ENCODE measurements at regions not wholly inside any gene's neighbourhood (a gene's known extent, or its start where the extent isn't known, plus 50 kb on each side); places are given as distances from the start of the nearest gene placed in this dataset.

GRCh38 chr15:70504988-70505387, 258.4 kb downstream of the UACA start:
- Histone ChIP-seq H3K27ac (ENCODE audit: low read depth, low read length) (no peak overlapping the region), H3K4me3 (ENCODE audit: low read depth, low read length) (no peak overlapping the region), H3K9me3 (ENCODE audit: control insufficient read depth, insufficient read depth, low read depth, low read length) (peaks cover 6% of the 10 kb centered on the region), H3K4me1 (ENCODE audit: control insufficient read depth, insufficient read depth, low read length) (peaks cover 49% of the 10 kb centered on the region), H3K36me3 (ENCODE audit: control insufficient read depth, insufficient read depth, low read length) (no peaks in the 10 kb centered on the region), H3K9ac (ENCODE audit: low read length) (no peak overlapping the region), H3K27me3 (ENCODE audit: control insufficient read depth, insufficient read depth, low read length) (no peaks in the 10 kb centered on the region)

DNA sequence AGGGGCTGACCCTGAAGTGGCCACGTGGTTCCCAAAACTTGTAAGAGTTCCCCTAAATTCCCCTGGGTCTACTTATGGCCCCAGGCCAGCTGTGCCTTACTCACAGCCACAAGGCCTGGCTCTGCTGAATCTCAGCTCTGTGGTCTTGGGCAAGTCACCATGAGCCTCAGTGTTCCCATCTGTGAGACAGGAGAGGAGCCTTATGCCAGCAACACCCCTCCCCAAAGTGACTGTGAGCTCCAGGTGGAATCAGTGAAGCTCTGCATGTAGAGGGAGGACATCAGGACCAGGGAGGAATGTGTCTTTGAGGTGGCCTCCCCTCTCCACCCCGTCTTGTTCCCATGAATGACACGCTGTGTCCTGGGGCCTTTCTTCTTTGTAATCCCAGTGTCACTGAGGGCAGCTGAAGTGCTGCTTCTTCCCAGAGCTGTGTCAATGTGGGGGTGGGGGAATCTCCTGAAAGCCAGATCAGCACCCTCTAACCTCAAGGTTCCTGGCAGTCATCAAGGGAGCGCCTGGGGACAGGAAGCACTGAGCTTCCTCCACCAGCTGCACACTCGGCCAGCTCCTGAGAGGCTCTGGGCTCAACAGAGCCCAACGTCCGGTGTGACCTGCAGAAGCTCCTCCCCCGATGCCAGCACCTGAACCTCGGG, 258.9 kb downstream of the UACA start:
- peaks cover 49% of the 10 kb centered on the region for H3K4me1 ChIP-seq (ENCODE audit: control insufficient read depth, insufficient read depth, low read length)
- H3K27ac ChIP-seq (ENCODE audit: low read depth, low read length), result no peak overlapping the region
- no peak overlapping the region for H3K9ac ChIP-seq (ENCODE audit: low read length)
- H3K9me3 ChIP-seq (ENCODE audit: control insufficient read depth, insufficient read depth, low read depth, low read length), result 0 out of 2 replicates have a peak, but pooled peaks cover under 1% of the 10 kb centered on the region
- no peaks in the 10 kb centered on the region for H3K27me3 ChIP-seq (ENCODE audit: control insufficient read depth, insufficient read depth, low read length)
- no peak overlapping the region for H3K4me3 ChIP-seq (ENCODE audit: low read depth, low read length)
- no peaks in the 10 kb centered on the region for H3K36me3 ChIP-seq (ENCODE audit: control insufficient read depth, insufficient read depth, low read length)

GRCh38 chr15:70503798-70504298, 259.5 kb downstream of the UACA start:
- no peaks in the 10 kb centered on the region for H3K9me3 ChIP-seq (ENCODE audit: control insufficient read depth, insufficient read depth, low read depth, low read length)
- no peak overlapping the region for H3K9ac ChIP-seq (ENCODE audit: low read length)
- no peaks in the 10 kb centered on the region for H3K27me3 ChIP-seq (ENCODE audit: control insufficient read depth, insufficient read depth, low read length)
- H3K36me3 ChIP-seq (ENCODE audit: control insufficient read depth, insufficient read depth, low read length), result no peaks in the 10 kb centered on the region
- no peak overlapping the region for H3K4me3 ChIP-seq (ENCODE audit: low read depth, low read length)
- no peak overlapping the region for H3K27ac ChIP-seq (ENCODE audit: low read depth, low read length)
- H3K4me1 ChIP-seq (ENCODE audit: control insufficient read depth, insufficient read depth, low read length), result peaks cover 45% of the 10 kb centered on the region

GRCh38 chr15:70503073-70503745, 260.1 kb downstream of the UACA start:
- H3K27ac ChIP-seq (ENCODE audit: low read depth, low read length), result no peak overlapping the region
- no peak overlapping the region for H3K4me3 ChIP-seq (ENCODE audit: low read depth, low read length)
- no peaks in the 10 kb centered on the region for H3K27me3 ChIP-seq (ENCODE audit: control insufficient read depth, insufficient read depth, low read length)
- H3K4me1 ChIP-seq (ENCODE audit: control insufficient read depth, insufficient read depth, low read length), result peaks cover 41% of the 10 kb centered on the region
- H3K9me3 ChIP-seq (ENCODE audit: control insufficient read depth, insufficient read depth, low read depth, low read length), result no peaks in the 10 kb centered on the region
- H3K9ac ChIP-seq (ENCODE audit: low read length), result no peak overlapping the region
- no peaks in the 10 kb centered on the region for H3K36me3 ChIP-seq (ENCODE audit: control insufficient read depth, insufficient read depth, low read length)

- Histone ChIP-seq H3K27ac (ENCODE audit: low read depth, low read length) (no peak overlapping the region), H3K36me3 (ENCODE audit: control insufficient read depth, insufficient read depth, low read length) (no peaks in the 10 kb centered on the region), H3K4me3 (ENCODE audit: low read depth, low read length) (no peak overlapping the region), H3K27me3 (ENCODE audit: control insufficient read depth, insufficient read depth, low read length) (no peaks in the 10 kb centered on the region), H3K4me1 (ENCODE audit: control insufficient read depth, insufficient read depth, low read length) (peaks cover 36% of the 10 kb centered on the region), H3K9me3 (ENCODE audit: control insufficient read depth, insufficient read depth, low read depth, low read length) (no peaks in the 10 kb centered on the region), H3K9ac (ENCODE audit: low read length) (no peak overlapping the region)
These were observed 260.8 kb downstream of the UACA start for GRCh38 chr15:70502529-70502928.

GRCh38 chr15:70501849-70502248, 261.5 kb downstream of the UACA start:
- peaks cover 36% of the 10 kb centered on the region for H3K4me1 ChIP-seq (ENCODE audit: control insufficient read depth, insufficient read depth, low read length)

DNA sequence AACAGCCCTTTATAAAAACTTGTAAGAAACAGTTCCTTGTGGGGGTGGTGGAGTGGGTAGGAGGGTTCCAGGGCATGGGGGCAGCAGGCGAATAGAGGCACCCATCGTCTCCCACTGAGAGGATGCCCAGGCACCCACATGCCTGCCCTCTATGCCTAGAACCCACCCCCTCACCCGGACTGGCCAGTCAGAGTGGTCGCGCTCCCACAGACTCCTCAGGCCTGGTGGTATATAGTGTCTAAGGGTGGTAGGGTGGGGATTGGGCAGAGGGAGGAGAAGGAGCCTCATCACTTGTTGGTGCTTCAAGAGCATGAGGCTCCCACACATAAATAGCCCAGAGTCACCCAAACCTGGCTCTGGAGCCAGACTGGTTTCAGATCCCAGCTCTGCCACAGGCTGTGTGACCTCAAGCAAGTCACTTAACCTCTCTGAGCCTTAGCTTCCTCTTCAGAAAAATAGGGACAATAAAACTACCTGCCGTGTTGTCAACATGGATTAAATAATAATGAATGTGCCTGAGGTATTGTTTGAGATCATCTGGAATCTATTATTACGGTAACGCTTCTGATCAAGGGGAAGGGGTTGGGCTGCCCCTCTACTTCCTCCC, 262.1 kb downstream of the UACA start:
- H3K27ac ChIP-seq (ENCODE audit: low read depth, low read length), result no peak overlapping the region
- no peaks in the 10 kb centered on the region for H3K9me3 ChIP-seq (ENCODE audit: control insufficient read depth, insufficient read depth, low read depth, low read length)
- peaks cover 30% of the 10 kb centered on the region for H3K4me1 ChIP-seq (ENCODE audit: control insufficient read depth, insufficient read depth, low read length)
- H3K9ac ChIP-seq (ENCODE audit: low read length), result no peak overlapping the region
- H3K27me3 ChIP-seq (ENCODE audit: control insufficient read depth, insufficient read depth, low read length), result no peaks in the 10 kb centered on the region
- H3K36me3 ChIP-seq (ENCODE audit: control insufficient read depth, insufficient read depth, low read length), result no peaks in the 10 kb centered on the region
- H3K4me3 ChIP-seq (ENCODE audit: low read depth, low read length), result no peak overlapping the region

More at GRCh38 chr15:70501849-70502248, 261.5 kb downstream of the UACA start:
- no peak overlapping the region for H3K27ac ChIP-seq (ENCODE audit: low read depth, low read length)
- no peak overlapping the region for H3K4me3 ChIP-seq (ENCODE audit: low read depth, low read length)
- H3K27me3 ChIP-seq (ENCODE audit: control insufficient read depth, insufficient read depth, low read length), result no peaks in the 10 kb centered on the region
- H3K36me3 ChIP-seq (ENCODE audit: control insufficient read depth, insufficient read depth, low read length), result no peaks in the 10 kb centered on the region
- H3K9ac ChIP-seq (ENCODE audit: low read length), result no peak overlapping the region
- H3K9me3 ChIP-seq (ENCODE audit: control insufficient read depth, insufficient read depth, low read depth, low read length), result no peaks in the 10 kb centered on the region

GRCh38 chr15:70499791-70500190, 263.6 kb downstream of the UACA start:
- H3K36me3 ChIP-seq (ENCODE audit: control insufficient read depth, insufficient read depth, low read length), result no peaks in the 10 kb centered on the region
- no peak overlapping the region for H3K9ac ChIP-seq (ENCODE audit: low read length)
- no peak overlapping the region for H3K4me3 ChIP-seq (ENCODE audit: low read depth, low read length)
- H3K4me1 ChIP-seq (ENCODE audit: control insufficient read depth, insufficient read depth, low read length), result peaks cover 18% of the 10 kb centered on the region
- no peak overlapping the region for H3K27ac ChIP-seq (ENCODE audit: low read depth, low read length)
- no peaks in the 10 kb centered on the region for H3K9me3 ChIP-seq (ENCODE audit: control insufficient read depth, insufficient read depth, low read depth, low read length)
- no peaks in the 10 kb centered on the region for H3K27me3 ChIP-seq (ENCODE audit: control insufficient read depth, insufficient read depth, low read length)

DNA sequence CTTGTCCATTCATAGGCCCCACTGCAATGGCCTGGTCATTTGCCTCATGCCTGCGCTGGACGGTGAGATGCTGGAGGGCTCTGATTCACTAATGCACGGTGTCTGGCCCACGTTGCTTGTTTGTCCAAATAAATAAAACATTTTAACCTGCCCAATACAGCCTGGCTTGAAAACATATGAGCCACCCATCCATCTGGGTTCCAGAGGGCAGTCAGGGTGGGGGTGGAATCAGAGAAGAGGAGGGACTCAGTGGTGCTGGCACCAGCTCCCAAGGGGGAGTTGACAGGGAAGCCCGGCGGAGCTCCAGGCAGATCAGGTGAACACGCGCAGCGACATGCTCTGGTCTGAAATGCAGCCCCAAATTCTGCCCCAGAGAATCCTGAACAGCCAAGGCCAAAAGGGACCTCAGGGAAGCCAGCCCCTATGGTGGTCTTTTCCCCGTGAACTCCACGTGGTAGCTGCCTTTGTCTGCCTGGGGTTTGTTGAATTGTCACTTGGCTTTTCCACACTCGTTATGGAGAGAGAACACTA, 265.2 kb downstream of the UACA start:
- H3K4me1 ChIP-seq (ENCODE audit: control insufficient read depth, insufficient read depth, low read length), result peaks cover 10% of the 10 kb centered on the region; the same call in 1 of the 2 replicates
- H3K27ac ChIP-seq (ENCODE audit: low read depth, low read length), result no peak overlapping the region
- no peaks in the 10 kb centered on the region for H3K27me3 ChIP-seq (ENCODE audit: control insufficient read depth, insufficient read depth, low read length)
- no peak overlapping the region for H3K9ac ChIP-seq (ENCODE audit: low read length)
- no peaks in the 10 kb centered on the region for H3K36me3 ChIP-seq (ENCODE audit: control insufficient read depth, insufficient read depth, low read length)
- H3K4me3 ChIP-seq (ENCODE audit: low read depth, low read length), result no peak overlapping the region
- no peaks in the 10 kb centered on the region for H3K9me3 ChIP-seq (ENCODE audit: control insufficient read depth, insufficient read depth, low read depth, low read length)

- H3K9ac ChIP-seq (ENCODE audit: low read length), result no peak overlapping the region
- H3K4me3 ChIP-seq (ENCODE audit: low read depth, low read length), result no peak overlapping the region
- peaks cover 12% of the 10 kb centered on the region; the same call in 1 of the 2 replicates for H3K4me1 ChIP-seq (ENCODE audit: control insufficient read depth, insufficient read depth, low read length)
- no peaks in the 10 kb centered on the region for H3K36me3 ChIP-seq (ENCODE audit: control insufficient read depth, insufficient read depth, low read length)
- no peak overlapping the region for H3K27ac ChIP-seq (ENCODE audit: low read depth, low read length)
- H3K27me3 ChIP-seq (ENCODE audit: control insufficient read depth, insufficient read depth, low read length), result no peaks in the 10 kb centered on the region
- no peaks in the 10 kb centered on the region for H3K9me3 ChIP-seq (ENCODE audit: control insufficient read depth, insufficient read depth, low read depth, low read length)
These were observed 265.7 kb downstream of the UACA start for GRCh38 chr15:70497661-70498060.
